NCI-H1436 treated with DMSO at 0.1 percent for 48 hours (cell line): ENCODE measurements at regions not wholly inside any gene's neighbourhood (a gene's known extent, or its start where the extent isn't known, plus 50 kb on each side); places are given as distances from the start of the nearest gene placed in this dataset.
A peak's percentile ranks its signal among the peaks of the same experiment; 100 is the strongest.
"Not testable (repeated sequence)": the region's sequence is repeated elsewhere in the genome, so short reads cannot be mapped to it uniquely, and the experiment has no call there.

Source experiments
- DNase-seq: peaks from one replicate; lab custom pipeline; 2025; lab: John Stamatoyannopoulos, UW

DNA sequence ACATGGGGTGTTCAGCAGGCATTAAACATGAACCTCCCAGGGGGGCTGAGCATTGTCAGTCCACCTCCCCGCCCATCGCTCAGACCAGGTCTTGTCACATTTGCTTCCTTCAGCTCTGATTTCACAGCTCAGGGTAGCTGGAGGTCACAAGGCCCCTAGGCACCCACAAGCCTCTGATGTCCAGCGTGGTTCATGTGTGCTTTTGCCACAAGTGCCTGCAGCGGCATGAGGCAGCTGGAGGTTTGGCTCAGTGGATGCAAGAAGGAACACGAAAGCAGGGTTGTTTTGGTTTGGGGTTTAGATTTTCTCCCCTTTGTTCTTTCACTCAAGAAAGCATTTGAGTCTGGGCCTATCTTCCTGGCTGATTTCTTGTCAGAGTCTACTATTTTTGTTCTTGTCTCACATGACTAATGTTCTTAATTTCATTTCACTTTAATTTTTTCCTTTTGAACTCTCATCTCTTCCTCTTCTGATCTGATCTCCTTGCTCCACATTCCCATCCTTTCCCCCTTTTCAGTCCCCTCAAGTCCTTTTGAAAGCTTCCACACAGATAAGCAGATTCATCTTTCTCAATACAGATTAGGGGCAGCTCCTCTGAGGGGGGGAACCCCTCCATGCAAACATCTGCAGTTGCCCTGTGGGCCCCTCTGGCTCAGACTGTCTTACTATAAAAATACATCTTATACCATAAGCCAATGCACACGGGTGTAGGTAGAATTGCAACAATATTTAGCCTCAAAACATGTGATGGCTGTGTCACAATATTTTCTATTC lies 68.1 kb upstream of the CEP85L start:
- DNase-seq = no peak

DNA sequence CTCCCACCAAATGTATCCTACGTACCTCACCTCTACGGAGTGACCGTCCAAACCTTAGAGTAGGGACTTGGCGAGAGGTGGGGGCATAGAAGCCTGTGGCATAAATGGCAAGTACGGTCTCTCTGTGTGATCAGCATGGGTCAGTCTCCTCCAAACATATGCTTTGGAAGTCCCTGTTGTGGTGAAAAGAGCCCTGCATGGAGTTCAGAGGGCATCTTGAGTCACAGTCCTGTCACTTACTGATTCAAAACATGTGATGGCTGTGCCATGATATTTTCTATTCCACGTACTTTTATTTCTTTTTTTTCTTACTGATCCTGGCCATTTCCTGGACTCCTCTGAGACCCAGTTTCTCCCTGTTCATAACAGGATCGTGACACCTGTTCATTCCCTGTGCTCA lies 67.5 kb upstream of the CEP85L start:
- no peak for DNase-seq

DNA sequence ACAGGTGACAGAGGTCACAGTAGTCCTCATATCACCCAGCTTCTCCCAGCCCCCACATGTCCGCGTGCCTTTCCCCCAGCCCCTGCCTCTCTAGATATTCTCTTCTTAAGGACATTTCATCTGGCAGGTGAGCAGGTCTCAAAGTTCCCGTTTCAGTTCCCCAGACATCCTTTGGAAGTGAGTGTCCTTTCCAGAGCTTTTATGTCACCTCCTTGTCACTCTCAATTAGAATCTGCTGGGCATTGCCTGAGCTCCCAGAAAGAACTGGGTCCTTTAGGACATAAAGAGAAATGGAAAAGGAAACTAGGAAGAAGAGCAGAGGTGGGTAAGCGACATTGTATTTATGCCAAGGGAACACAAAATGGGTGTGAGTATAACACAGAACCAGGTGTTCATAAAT lies 66.9 kb upstream of the CEP85L start:
- no peak for DNase-seq

DNA sequence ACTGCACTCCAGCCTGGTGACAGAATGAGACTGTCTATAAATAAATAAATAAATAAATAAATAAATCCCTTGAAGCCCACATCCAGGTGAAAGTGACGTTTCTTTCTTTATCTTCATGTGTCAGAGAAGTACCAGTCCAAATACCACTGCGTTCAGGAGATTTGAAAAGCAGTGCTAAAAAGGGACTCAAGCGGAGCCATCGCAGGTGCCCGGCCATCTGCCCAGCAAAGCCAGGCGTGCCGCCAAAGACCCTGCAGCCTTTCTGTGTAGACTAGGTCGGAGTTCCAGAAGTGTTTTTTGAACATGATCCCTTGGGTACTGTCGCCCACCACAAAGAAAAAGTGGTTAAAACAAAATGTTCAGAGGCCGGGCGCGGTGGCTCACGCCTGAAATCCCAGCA lies 65.7 kb upstream of the CEP85L start:
- no peak for DNase-seq

DNA sequence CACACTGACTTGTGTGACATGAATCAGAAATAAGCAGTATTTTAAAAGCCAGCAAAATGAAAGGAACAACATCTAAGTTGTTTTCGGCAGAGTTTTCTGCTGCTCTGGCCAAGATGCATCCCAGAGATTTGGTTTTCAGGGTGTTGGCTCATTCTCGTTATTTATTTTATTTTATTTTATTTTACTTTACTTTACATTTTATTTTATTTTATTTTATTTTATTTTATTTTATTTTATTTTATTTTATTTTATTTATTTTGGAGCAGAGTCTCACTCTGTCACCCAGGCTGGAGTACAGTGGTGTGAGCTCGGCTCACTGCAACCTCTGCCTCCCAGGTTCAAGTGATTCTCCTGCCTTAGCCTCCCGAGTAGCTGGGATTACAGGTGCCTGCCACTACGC lies 64.5 kb upstream of the CEP85L start:
- not testable (repeated sequence) for DNase-seq

DNA sequence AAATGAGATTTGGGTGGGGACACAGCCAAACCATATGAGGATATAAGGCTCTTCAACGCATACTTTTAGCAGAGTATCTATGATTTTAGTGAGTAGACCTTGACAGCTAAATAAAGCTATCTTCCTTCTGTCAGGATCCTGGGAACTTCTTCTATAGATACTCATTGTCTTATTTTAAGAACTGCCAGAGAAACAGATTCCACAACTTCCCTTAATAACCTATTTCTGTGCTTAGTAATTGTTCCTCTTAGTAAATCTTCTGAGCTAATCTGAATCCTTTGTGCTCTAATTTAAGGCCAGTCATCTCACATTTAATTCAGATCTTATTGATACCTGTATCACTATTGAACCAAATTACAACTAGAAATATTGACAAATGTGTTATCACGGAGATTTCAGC lies 64.0 kb upstream of the CEP85L start:
- DNase-seq = no peak

DNA sequence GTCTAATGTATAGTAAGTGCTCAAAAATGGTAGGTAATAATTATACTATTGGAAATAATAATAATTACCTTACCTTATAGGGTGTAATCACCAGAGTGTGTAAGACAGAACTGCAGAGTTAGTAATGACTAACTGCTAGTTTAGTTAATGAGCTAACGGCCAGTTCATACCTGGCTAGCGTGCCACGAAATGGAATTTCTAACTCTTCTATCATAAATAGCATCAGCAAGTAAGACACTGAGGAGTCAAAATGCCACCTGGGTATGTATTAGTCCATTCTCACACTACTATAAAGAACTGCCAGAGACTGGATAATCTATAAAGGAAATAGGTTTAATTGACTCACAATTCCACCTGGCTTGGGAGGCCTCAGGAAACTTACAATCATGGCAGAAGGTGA lies 63.4 kb upstream of the CEP85L start:
- no peak for DNase-seq

DNA sequence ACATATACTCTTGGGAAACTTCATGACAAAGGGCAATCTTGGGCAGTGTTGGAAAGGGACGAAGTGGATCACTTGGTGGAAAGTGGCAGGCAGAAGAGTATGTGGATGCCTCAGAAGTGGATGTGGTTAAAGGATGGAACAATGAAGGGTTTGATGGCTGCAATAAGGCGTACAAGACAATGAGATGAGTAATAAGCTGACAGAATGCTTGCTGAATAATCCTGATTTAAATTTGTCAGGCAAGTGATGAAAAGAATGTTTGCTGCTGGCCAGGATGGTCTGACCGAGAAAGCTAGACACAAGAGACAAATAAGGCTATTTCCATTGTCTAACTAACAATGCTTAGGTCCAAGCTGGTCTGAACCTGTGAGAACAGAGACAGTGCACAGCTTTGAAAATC lies 61.6 kb upstream of the CEP85L start:
- no peak for DNase-seq

DNA sequence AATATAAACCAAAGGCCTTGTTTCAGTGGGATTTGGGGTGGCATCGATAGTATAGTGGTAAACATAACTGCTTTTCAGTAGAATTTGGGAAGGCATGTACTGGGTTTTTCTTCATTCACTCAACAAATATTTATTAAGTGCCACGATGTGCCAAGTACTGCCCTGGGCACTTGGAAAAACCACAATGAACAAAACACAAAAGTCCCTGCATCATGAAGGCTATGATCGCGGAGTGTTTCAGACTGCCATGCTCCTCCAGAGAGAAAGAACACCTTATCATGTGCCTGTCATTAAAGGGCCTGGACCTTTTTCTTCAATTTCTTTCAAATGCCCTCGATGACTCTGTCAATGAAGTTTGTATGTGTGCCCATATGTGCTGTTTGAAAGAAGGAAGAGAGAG lies 59.2 kb upstream of the CEP85L start:
- no peak for DNase-seq

DNA sequence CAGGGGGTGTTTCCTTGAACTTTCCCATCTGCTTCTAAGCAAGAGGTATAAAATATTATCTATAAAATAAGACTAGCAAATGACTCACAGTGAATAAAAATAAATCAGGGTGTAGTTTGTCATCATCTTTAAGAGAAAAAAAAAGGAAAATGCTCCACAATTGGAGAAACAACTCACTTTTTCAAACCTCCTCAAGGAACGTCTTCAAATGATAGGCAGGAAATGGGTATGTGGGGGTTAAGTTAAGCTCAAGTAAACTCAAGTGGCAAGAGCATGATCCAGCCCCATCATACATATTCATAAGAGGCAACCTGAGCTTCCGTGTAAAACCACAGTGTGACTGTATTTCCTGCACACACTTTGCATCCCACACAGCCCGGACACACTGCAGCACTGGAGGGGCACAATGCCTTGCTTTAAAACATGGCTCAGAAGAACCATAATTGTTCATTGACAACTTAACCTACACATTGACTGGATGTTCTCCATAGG lies 58.5 kb upstream of the CEP85L start:
- DNase-seq = peak; percentile 34

DNA sequence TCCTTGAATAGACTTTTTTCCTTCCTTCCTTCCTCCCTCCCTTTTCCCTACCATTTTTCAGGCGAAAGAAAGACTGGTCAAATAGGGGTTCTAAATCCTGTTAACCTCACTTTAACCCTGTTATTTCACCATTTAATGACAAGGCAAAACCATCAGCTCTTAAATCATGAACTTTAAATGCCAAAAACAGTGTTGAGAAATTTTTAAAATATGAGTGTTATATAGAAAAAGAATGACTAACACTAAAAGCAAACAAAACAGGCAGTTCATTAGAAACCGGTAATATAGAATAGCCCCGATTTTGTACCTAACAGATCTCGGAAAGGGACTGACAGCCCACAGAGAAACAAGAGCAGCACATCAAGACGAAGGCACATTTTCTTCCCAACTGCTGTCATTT lies 57.4 kb upstream of the CEP85L start:
- no peak for DNase-seq

DNA sequence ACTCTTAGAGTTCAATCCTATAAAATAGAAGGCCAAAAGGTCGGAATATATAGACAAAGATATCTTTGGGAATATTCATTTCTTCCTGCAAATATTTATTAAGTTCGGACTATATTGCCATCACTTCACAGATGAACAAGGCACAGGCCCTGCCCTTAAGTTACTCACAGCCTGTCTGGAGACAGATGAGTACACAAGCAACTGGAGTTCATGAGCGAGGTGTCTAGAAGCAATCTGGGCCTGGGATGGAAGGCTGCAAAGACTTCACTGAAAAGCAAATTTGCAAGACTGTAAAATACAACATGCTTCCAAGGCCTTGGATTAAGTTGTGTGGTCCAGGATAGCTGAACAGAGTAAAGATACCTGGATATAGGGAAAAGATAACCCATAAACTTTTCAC lies 56.7 kb upstream of the CEP85L start:
- no peak for DNase-seq

DNA sequence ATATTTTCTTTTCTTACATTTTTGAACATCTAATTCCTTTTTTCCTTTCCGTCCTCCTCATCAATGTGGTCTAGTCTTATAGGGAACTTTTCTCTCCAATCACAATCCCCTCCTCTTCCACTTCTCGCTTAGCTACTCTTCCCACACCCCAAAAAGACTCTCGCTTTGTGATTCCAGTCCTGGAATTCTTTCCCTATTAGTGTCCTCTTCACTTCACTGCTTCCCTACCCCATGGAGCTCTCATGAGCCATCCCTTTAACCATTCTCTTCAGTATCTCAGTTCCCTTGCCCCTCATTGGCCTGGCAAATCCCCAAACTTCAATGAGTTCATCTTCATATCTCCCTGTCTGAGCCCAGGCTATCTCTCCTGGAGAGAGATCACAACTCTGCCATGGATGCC lies 55.3 kb upstream of the CEP85L start:
- DNase-seq = no peak

DNA sequence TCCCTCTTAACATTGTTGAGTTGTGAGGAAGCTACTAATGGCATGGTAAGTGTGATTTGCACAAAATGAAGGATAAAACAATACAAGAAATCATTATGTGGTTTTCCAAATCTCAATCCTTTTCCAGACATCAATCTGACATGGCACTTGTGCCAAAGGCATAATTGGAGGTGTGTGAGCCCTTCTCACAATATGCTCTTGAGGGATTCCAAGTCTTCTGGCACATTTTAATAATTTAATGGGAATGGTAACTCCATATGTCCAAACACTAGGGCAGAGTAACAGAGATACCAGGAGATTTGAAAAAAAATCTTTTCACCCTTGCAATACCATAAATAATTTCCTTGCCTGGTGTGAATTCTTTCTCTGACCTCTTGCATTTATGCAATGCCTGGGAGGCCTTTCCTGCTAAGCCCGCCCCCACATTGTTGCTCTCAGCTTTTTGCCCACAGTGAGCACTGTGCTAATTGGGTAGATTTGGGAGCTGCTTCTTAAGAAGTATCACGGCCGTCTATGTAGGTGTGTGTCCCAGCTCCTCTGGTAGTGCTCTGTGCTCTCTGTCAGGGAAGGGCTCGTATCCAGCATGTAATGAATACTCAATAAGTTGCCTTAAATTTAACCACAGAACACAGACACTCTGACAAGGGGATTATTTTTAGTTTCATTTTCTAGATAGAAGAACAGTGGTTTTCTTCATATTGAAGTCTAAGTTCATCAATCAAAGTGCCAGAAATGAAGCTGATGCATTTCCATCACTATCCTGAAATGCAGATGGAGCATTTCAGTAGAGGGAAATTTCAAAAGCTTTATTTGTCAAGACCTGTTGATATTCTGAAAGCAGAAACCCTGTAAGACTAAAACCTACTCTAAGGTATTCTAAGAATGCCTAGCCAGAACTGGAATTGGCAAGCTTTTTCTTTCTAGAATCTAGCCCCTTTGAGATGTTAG lies 54.4 kb upstream of the CEP85L start:
- DNase-seq = no peak

DNA sequence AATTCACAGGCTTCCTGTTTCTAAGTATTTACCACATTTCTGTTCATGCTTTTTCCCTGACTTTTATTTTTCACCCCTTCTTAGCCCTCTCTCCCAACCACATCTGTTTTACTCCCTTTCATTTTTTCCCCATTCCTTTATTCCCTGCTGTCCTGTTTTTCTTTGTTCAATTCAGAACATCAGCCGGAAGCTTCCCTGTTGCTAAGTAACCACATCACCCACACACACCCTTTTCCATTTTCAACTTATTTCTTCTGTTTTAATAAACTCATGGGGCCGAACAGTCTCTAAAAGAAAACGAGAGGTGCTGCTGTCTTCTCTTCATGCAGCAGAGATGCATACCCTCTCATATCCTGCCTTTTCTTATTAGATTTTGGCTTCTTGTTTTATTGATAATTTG lies 53.5 kb upstream of the CEP85L start:
- no peak for DNase-seq

DNA sequence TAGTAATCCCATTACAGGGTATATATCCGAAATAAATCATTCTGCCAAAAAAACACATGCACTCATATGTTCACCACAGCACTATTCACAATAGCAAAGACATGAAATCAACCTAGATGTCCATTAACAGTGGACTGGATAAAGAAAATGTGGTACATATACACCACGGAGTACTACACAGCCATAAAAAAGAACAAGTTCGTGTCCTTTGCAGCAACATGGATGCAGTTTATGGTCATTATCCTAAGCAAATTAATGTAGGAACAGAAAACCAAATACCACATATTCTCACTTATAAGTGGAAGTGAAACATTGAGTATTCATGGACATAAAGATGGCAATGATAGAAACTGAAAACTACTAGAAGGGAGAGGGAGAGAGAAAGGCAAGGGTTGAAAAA lies 49.9 kb upstream of the CEP85L start:
- not testable (repeated sequence) for DNase-seq
